Dermis microvascular lymphatic vessel endothelial cell (primary cell): ENCODE measurements at regions not wholly inside any gene's neighbourhood (a gene's known extent, or its start where the extent isn't known, plus 50 kb on each side); places are given as distances from the start of the nearest gene placed in this dataset.
"Not testable (repeated sequence)": the region's sequence is repeated elsewhere in the genome, so short reads cannot be mapped to it uniquely, and the experiment has no call there.

ENCODE experiments used
- DNase-seq, 2 donors: peaks; one replicate each; pipeline versions ENCODE4 v3.0.0 to v3.0.0-alpha.2; 2010; ENCODE audit warnings: low read depth in 2 of 2

DNA sequence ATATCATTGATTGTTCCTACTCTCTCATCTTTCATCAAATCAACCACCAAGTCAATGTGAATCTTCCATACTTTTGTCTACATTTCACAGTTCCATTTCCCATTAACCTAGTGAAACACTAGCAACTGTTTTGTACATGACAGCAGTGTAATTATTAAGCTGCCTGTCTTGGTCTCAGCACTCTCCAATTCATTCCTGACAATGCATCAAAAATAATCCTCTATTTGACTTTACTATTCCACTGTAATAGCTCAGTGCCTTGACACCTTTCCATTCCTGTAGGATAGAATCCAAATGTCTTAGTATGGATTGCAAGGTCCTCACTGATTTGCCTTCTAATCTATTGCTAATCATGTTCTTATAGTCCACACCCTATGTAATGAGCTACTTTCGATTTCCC, 2405.8 kb downstream of the PCDH7 start:
- DNase-seq: no peak

DNA sequence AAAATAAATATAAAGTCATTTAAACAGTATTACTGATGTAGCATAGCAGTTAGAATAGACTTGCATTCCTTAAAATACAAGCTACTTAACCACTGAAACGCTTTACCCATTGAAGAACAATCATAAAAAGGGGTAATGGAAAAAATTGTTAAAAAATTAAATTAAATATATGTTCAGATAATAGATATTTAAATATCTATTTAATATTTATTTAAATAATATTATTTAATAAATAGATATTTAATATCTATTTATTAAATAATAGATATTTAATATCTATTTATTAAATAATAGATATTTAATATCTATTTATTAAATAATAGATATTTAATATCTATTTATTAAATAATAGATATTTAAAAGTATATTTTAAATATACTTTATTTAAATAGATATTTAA, 2410.5 kb downstream of the PCDH7 start:
- not testable (repeated sequence) for DNase-seq

DNA sequence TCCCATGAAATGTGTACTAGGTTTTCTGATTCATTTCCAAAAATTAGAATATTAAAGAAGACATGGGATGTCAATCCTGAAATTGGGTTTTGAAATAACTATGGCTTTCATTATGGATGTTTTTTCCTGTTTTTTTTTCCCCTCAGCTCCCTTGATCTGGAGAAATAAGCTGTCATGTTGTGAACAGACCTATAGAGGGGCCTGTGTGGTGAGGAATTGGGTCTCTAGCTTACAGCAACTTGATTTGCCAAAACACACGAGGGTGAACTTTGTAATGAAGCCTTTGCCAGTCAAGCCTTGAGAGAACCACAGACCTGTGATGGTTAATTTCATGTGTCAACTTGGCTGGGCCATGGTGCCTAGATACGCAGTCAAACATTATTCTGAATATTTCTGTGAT, 2413.6 kb downstream of the PCDH7 start:
- no peak for DNase-seq

DNA sequence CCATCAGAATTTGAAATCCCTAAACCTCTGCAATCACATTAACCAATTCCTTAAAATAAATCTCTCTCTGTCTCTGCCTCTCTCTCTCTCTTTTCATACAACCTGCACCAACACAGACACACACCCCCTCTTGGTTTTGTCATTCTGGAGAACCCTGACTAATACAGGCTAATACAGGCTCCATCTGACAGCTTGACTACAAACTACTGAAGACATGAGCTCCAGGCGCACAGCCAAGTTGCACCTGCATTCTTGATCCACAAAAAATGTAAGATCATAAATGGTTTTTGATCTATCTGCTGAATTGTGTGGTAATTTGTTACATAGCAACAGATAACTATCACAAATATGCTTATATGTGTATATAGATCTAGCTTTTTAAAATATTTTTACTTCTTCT, 2414.2 kb downstream of the PCDH7 start:
- DNase-seq: no peak

DNA sequence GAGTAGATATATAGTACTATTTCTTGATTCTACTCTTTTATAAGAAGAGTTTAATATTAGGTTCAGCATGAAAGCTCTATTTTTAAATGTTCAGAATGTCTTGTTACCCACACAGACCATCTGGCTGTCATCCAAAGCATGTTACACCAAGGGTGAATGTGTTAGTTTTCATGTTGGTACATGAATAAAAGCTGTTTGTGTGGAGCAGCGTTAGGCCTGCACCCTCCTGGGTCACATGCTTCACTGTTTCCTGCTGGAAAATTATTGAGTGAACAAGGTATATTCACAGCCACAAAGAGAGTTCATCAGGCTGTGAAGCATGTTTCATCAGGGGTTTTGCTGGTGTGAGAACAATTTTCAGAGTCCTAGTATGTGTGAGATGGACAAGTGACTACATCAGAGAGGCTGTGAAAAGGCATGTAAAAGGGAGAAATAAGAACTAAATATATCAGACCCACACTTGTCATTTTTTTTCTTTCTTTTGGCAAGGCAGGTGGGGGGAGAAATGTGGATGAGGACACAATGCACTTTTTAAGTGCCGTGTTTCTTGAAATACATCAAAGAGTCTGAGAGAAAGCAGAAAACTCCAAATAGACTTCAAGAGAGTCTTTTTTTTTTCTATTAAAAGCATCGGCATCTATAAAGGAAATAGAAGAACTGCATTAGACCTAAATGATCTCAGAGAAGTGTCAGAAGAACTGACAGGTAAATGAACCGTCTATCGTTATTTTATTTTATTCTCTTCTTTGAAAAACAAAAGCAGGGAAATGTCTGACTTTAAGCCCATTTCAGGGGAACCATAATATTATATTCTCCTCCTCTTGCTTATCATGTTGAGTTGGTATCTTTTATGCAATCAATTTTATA, 2429.7 kb downstream of the PCDH7 start:
- DNase-seq: no peak

DNA sequence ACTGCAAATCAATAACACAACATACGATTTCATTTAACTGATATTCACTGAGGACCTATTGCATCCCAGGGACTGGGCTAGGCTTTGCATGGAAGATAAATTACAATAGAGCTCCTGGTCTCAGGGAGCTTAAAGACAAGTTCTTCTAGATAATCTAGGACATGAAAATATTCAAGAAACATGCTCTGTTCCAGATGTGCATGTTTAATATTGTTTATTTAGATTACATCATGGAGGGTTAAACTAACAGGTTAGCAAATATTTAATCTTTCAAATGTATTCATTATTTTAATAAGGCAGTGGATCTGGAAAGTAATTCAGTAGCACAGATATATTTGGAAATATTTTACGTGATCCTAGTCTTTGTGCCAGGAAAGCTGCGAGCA, 2430.3 kb downstream of the PCDH7 start:
- DNase-seq: no peak

DNA sequence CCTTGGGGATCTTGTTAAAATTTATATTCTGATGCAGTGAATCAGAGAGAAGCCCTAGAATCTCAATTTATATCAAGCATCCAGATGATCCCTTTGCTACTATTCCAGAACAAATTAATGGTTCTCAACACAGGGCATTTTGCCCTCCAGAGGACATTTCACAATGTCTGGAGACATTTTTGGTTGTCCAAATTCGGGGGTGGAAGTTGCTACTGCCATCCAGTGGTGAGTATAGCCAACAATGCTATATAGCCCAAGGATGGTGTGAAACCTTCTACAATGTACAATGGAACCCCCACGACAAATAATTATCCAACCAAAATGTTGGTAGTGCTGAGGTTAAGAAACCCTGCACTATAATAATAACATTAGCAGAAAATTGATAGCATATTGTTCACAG, 2440.0 kb downstream of the PCDH7 start:
- no peak for DNase-seq

DNA sequence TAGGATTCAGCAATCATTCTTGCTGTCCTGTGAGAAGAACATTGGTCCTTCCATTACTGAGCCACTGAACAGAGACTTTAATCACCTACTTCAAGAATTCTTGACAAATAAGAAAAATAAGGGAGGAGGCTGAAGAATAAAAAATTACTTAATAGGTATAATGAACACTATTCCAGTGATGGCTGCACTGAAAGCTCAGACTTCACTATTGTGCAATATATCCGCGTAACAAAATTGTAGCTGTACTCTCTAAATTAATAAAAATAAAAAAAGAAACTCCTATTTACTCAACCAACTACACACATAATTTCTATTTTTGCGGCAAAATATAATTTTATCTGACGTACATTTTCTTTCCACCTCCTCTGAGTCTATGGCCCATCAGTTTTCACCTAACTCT, 2441.0 kb downstream of the PCDH7 start:
- DNase-seq: no peak

DNA sequence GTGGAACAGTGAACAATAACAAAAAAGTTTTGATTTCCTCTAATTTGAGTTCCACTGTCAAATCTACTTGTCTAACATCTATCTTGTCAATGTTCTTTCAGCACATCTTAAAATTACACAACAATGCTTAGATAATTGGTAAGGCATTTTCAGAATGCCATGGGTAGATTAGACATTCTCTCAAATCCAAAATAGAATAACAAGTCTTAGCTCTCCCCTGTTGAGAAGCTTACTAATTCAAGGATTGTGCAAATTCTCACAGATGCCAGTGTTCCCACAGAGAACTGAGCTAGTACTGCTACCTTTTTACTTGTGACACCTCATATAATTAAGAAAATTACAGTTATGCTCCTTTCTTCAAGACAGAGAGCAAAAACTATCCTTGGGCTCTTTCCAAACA, 2442.0 kb downstream of the PCDH7 start:
- no peak for DNase-seq

DNA sequence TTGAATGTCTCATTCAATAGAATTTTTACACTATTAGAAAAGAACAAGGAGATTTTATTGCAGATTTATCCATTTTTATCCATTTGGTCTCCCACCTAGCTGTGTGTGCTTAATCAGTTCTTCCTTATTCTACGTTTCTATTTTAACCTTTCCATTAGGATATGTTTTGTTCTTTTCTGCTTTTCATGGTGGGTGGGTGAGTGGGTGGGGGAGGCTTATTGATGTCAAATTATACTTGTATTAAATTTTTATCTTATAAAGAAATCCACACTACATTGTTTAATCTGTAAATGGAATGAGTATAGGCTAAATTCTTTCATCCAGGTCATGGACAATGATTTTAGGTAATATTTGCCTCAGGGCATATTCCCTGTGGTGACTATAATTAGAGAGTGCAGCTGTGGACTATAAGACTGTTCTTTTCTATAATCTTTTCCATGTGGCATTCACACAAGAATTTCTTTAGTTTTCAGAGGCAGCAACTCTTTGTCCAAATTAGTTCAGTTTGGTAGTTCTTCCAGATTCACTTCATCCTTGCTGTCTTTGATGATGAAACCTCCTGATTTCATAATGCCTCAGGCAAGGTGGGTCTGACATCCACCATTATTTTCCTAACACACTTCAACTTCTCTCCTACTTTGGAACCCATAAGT, 2451.8 kb downstream of the PCDH7 start:
- DNase-seq: no peak

DNA sequence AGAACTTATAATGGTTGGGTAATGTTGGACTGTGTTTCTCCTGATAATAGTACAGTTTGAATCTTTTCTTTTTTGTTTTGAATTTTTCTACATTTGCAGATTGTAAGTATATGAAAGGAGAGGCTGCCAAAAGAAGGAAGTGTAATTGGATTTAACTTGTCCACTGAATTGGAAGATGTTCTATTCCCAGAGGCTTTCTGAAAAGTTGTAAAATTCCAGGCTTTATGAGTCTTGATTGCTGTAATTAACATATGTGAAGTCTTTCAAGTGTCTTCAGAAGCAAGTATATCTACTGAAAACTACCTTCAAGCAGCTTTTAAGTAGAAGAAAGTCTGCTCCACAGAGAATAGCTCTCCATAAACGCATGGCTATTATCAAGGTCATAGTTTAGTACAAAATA, 2456.4 kb downstream of the PCDH7 start:
- no peak for DNase-seq

DNA sequence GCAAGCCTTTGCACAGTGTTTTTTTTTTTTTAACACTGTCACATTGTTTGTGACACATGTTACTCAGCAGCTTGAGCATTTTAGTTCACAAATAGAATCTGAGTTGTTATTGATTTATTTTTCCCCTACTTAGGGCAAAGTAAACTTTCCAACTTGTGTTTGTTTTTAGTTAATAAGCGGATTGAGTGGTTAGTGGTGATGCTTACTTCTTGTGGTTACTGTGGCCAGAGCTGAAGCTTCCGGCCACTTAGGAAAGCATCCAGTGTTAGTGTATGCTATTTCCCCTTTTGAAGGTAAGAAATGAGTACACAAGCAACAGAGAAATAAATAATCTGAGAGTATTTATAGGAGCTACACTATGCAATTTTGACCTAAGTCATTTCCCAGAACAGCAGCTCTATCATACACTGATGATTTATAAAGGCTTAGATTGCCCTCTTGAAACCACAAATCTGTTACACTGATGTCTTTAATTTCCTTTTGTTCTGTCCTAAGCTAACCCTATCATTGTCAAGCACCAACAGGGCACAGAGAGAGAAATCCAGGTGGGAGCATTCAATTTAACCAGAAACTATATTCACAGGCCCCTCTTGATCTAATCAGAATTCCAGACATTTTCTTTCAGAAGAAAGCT, 2464.6 kb downstream of the PCDH7 start:
- no peak for DNase-seq

DNA sequence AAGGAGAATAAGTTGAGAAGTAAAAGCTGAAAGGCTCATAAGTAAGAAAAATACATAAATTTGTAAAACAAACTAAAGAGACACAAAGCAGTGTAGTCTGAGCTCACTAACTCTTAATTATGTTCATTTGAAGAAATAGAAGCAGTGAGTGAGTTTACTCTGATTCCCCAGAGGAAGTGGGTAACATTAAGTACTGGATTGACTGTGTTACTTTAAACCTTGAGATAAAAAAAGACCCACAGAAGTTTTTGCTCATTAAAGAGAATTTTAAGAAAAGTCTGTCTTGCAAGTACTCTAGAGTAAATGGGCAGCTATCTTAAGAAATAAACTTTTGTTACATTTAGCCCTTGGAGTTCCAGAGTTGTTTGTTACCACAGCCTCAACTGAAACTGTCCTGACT, 2466.9 kb downstream of the PCDH7 start:
- no peak for DNase-seq

DNA sequence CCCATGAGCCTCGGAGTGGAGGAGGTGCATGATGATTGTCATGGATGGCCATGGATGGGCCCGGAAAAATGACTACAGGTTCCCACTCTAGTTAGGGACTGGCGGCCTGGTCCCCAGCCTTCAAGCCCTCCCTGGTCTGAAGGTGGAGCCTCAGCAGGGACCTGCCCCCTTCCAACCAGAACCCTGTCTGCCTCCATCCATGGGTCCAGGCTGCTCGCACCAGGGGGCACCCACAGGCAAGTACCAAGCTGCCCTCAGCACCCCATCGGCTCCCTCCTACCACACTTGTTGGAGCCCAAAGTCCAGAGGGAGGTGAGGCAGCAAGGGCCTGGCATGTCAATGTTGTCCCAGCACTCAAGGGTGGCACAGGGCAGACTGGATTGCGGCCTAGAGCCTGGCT, 2468.6 kb downstream of the PCDH7 start:
- DNase-seq: no peak

DNA sequence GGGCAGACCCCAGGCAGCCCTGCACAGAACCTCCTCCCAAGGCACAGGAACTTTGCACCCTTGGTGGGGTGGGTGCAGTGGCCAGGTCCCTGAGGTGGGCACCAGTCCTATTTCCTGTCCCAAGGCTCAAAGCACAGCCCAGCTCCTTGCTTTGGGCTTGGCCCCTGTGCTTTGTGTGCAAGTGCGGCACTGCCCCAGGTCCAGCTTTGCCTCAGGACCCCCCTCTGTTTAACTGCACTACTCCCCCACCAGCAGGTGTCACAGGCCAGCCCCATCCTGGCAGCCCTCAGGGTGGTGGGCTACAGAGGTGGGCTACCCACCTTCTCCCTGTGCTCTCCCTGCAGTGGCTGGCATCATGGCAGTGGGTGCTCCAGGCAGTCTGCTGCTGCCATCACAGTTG, 2469.0 kb downstream of the PCDH7 start:
- no peak for DNase-seq

DNA sequence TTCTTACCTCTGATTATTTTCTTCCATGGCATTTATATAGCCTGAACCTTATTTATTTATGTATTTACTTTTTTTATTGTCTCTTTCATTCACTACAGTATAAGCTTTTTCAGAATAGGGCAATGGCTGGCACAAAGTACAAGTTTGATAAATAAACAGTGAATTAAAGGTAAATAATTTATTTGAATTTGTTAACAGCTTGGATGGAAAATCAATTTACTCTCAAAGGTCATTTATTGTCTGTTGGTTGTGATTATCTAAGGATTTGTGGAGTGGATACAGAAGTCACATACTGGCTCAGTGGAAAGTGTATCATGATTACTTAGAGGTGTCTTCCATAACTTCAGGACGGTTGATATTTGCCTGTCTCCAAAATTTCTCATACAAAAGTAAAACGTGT, 2472.9 kb downstream of the PCDH7 start:
- DNase-seq: no peak

DNA sequence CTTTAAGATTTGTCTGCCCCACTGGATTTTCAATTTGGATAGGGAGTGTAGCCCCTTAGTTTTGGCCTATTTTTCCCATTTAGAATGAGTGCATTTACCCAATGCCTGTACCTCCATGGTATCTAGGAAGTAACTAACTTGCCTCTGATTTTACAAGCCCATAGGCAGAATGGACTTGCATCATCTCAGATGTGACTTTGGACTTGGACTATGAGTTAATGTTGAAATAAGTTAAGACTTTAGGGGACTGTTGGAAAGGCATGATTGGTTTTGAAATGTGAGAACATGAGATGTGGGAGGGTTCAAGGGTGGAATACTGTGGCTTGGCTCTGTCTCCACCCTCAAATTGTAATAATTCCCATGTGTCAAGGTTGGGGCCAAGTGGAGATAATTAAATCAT, 2480.2 kb downstream of the PCDH7 start:
- no peak for DNase-seq

DNA sequence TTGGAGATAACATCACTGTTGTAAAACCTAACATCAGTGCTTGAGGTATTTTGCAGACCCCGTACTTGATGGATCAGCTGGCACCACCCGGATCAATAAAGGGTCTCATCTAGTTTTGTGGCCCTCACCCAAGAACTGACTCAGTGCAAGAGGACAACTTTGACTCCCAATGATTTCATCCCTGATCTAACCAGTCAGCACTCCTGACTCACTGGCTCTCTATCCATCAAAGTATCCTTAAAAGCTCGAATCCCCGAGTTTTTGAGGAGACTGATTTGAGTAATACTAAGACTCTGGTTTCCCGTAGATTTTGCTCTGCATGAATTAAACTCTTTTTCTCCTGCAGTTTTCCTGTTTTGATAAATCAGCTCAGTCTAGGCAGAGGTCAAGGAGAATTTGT, 2498.1 kb downstream of the PCDH7 start:
- no peak for DNase-seq

DNA sequence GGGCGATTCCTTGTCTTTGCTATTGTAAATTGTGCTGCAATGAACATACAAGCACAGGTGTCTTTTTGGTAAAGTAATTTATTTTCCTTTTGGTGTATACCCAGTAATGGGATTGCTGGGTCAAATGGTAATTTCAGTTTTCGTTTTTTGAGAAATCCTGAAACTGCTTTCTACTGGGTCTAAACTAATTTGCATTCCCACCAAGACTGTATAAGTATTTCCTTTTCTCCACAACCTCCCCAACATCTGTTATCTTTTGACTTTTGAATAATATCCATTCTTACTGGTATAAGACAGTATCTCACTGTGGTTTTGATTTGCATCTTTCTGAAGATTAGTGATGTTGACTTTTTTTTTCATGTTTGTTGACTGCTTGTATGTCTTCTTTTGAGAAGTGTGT, 2506.0 kb downstream of the PCDH7 start:
- DNase-seq: no peak

DNA sequence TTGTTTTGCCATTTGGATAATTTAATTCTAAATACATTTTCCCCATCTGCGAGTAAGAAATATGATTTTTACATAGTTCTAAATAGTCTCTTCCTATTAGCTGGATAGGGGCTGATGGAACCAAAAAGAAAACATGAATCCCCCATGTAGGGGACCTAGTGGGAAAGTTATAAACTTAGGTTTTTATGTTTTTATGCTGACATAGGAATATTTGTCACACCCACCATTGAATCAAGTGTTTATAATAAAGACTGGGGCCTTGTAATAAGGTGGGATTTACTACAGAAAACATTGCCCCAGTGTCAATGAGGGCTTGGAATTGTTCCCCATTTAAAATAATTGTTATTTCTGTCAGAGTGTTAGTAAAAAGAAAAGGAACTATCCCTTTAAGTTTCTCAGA, 2506.6 kb downstream of the PCDH7 start:
- no peak for DNase-seq

DNA sequence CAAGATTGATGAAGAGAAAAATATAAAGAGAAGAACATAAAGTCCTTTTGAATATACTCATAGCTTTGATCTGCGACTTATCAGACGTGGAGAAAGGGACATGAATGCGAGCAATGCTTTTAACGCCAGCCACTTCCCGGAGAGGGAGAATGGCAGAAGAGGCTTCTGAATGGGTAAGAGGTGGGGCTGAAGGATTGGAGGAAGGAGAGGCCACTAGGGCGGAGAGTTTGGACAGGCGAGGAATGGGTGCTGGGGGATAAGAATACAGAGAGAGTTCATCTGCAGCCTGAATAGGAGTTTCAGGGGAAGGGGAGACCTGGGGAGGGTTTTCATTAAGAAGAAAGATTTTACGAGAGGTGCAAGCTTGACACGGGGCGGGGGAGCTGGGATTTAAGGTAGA, 2534.9 kb downstream of the PCDH7 start:
- DNase-seq: no peak

DNA sequence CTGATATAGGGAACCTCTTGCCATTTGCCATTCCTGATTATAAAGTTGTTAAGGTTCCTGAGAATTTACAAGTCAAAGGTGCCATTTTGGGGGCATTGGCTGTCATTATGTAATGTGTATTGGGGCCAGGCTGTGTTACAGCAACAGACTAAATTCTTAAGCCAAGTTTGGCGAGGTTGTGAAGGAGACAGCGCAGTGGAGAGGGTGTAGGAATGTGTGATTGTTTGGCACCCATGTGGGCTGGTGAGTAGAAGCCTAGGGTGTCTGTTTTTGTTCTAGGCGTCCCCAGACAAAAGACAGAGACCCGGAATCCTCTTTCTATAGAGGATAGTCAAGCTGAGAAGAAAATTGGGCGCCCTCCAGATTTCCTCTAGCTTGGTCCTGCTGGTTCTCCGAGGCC, 2535.3 kb downstream of the PCDH7 start:
- DNase-seq: no peak

DNA sequence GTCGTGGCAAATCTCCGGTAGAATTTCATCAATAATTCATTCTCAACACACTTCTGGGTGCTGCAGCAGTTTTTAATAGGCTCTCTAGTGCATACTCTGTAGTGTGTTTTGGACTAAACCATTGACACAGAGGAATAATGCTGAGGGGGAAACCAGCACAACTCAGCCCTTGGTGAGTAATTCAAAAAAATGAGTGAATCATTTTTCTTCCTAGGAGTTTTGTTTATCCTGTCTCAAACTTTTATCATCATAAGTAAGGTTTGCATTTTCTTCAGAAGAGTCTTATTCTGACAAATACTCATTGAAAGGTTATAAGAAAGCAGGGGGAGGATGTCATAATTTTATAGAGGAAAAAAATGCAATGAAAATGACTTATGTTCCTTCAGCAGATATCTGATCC, 2542.7 kb downstream of the PCDH7 start:
- no peak for DNase-seq
